GM18499 (cell line): ENCODE measurements at regions not wholly inside any gene's neighbourhood (a gene's known extent, or its start where the extent isn't known, plus 50 kb on each side); places are given as distances from the start of the nearest gene placed in this dataset.

Source experiments
- ATAC-seq: cut with Tn5 transposase; IDR thresholded peaks from one replicate; pipeline ENCODE4 v1.9.1; 2021; ENCODE audit warnings: moderate number of reproducible peaks; ENCODE audit not compliant: insufficient read depth, unreplicated experiment

GRCh38 chr4:14560577-14560976 lies 441.7 kb upstream of the CPEB2 start:
- no peak for ATAC-seq

GRCh38 chr4:14562901-14563300 lies 439.4 kb upstream of the CPEB2 start:
- no peak for ATAC-seq

DNA sequence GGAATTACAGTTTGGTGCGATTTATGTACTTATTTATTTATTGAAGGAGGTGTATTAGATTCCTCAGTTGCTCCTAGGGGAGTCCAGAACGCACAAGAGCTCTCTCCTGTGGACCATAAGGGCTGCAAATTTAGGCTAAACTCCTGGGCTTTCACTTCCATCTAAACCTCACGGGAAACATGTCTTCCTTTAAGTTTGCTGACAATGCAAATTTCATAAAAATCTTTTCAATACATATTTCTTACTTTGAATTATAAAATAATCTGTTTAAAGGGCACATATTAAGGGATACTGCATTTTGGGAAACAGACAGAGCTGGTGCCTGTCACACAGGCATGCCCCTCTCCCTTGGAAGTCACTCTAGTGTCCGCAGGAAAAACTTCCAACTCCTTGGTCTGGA lies 438.0 kb upstream of the CPEB2 start:
- ATAC-seq = no peak

DNA sequence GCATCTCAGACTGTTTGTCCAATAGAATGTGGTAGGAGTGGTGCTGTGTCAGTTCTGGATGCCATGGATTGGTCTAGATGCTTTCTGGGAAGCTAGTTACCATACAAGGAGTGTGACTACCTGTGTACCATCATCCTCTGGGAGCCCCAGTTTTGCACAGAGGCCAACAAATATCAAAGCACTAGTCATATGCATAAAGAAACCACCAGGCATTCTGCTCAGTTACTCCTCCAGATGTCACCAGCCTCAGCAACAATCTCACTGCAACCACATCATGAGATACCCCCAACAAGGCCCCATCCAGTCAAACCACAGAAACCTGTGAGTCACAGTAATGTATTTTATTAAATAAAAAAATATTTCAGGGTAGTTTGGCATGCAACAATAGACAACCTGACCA lies 435.8 kb upstream of the CPEB2 start:
- ATAC-seq = no peak

GRCh38 chr4:14568351-14568750 lies 433.9 kb upstream of the CPEB2 start:
- ATAC-seq = no peak

DNA sequence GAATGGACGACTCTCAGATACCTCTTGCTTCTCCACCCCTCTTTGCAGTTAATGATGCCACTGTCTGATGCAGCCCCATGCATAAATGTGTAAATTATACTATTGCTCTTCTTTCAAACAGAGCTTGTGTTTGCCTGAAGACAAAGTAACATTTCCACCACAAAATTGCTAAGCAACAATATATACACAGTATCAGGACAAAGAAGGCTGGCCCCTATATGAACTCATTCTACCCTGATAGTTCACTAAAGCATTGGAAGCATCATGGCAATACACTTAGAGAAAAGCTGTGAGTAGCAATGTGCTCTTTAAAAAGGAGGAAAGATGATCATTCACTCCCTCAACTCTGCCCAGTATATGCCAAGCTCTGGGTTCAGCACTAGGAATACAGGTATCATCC lies 427.0 kb upstream of the CPEB2 start:
- no peak for ATAC-seq

- ATAC-seq = no peak
These were observed 426.4 kb upstream of the CPEB2 start for GRCh38 chr4:14575919-14576318.

DNA sequence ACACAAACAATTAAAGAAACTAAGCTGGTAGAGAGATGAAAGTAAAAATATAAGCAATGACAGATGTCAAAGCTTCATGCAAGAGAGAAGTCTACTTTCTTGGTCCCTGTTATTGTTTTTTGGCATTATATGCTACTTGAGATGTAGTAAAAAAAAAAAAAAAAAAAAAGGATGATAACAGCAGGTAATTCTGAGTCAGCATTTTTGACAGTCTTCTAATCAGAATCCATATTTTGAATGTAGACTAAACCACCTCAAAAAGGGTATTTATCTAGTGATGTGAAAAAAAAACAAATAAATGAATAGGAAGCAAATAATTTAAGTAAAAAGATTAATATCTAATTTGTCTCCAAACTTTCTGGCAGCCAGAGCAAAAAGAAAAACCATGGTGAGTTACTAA lies 422.2 kb upstream of the CPEB2 start:
- ATAC-seq = no peak

GRCh38 chr4:14581741-14582140 lies 420.5 kb upstream of the CPEB2 start:
- no peak for ATAC-seq

DNA sequence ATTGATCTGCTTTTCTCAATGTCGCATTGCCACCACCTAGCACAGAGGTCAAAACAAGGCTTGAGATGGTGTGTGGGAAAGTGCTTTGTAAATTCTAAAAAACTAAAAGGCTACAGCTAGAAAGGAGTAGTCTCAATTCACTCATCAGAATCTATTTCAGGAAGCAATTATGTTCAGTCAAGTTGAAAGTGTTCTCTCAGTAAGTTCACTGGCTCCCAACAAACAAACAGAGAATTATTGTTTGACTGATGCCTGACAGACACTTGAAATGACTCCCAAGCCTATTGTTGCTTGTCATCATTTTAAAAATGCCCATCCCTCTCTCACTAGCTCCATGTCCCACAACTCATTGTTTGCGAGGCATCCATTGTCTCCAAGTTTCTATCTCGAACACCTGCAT lies 419.6 kb upstream of the CPEB2 start:
- no peak for ATAC-seq

DNA sequence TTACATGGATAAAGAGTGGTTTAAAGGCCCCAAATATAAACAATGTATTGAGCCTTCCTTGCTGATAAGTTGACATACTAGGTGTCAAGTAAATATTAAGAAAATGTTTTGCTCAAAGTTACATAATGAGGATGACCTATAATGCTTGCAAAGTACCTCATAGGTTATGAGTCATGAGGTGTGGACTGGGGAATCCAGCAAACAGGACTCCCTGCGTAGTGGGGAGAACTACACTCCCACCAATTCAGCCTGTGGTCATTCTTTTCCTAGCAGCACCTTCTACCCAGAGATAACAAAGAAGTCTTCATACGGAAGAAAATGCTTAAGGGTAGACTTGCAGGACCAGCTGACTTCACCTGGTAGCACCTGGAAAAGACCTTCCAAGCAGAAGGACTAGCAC lies 418.9 kb upstream of the CPEB2 start:
- ATAC-seq = no peak

GRCh38 chr4:14583752-14584151 lies 418.5 kb upstream of the CPEB2 start:
- ATAC-seq = no peak

DNA sequence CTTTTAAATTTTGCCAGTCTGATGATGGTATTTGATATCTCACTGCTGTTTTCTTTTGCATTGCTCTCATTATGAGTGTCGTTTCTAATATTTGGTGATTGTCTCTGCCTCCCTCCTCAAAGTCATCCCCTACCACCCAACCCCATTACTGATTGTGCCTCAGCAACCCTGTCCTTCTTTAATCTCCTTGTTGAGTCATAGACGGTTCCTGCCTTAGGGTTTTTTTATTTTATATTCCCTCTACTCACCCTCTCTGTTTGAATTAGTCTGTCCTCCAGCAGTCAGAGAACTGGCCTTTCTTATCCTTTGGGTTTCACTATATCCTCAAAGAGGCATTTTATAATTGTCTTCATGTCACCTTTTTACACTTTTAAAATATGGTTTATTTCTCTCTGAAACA lies 409.3 kb upstream of the CPEB2 start:
- ATAC-seq = no peak

DNA sequence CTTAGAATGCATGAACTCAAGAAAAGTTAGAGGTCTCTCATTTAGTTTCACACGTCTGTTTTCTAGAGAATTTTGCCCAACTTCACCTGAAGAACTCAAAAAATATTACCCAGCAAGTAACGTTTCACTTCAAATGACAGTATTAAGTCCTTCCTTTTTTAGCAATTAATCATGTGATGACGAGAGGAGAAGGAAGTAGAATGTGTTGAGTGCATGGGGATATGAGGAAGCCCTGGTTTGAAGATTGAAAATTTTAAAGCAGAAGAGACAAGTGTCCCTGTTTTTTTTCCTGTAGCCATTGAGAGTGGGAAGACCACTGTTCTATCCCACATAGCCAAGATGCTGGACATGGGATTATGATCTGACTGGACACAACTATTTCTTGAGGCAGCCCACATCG lies 406.3 kb upstream of the CPEB2 start:
- ATAC-seq = no peak

- no peak for ATAC-seq
These were observed 405.8 kb upstream of the CPEB2 start for GRCh38 chr4:14596437-14596836.

DNA sequence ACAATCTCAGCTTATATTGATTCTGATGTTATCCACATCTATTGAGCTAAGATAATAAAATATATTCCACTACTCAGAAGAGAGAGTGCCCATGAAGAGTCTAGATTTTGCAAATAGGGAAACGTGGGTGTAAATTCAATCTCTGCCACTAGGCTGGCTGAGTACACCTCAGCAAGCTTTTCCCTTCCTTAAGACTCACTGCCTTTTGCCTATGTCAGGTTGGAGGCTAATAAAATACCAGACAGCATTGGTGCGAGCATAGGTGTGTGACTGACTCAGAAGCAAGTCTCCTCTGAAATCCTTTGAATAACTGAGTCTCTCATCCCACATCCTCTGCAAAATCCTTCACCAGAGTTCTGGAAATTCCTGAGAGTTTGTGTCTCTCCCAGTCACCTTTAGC lies 405.4 kb upstream of the CPEB2 start:
- no peak for ATAC-seq

GRCh38 chr4:14602206-14602605 lies 400.1 kb upstream of the CPEB2 start:
- no peak for ATAC-seq

GRCh38 chr4:14607001-14607400 lies 395.3 kb upstream of the CPEB2 start:
- no peak for ATAC-seq

DNA sequence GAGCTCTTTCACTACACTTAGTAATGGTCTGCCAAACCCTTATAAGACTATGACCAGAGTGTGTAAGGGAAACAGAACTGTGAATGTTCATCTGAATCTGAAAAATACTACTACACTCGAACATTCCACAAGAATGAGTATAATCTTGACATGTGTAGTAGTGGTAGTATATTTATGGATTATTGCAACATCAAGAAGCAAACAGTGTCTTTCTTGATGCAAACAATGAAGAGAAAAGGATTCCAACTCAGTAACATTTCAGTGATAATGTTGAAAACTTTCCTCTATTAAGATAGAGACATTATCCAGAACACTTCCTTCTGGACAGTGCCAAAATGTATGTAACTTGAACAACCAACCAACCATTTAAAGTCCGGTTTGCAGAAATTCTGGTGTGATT lies 394.7 kb upstream of the CPEB2 start:
- ATAC-seq = no peak

GRCh38 chr4:14608630-14609029 lies 393.7 kb upstream of the CPEB2 start:
- no peak for ATAC-seq

- no peak for ATAC-seq
These were observed 387.4 kb upstream of the CPEB2 start for GRCh38 chr4:14614840-14615239.

GRCh38 chr4:14615671-14616070 lies 386.6 kb upstream of the CPEB2 start:
- ATAC-seq = no peak

DNA sequence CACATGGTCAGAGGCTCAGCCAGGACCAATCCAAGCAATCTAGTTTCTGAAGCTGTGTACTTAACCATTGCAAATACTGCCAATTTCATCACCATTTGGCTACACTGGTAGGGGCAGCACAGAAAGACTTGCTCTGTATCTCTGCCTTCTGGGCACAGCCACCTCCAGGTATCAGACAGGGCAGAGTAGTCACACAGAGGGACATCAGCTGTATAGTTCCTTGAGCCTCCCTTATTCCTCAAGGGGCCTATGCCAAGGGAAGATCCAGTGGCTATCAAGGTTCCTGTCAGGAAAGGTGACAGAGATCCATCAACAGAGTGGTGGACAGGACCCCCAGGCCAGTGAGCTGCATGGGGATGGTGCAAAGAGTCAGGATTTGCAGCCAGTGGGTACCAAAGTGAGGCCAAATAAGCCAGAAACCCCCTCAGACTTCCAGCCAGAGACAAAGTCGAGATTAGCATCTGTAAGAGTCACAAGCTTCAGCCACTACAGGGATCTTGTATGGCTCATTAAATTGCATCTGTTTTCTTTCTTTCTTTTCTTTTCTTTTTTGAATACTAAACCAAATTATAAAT lies 381.6 kb upstream of the CPEB2 start:
- no peak for ATAC-seq
